Spinal cord (tissue), 9 donors: ENCODE measurements at regions not wholly inside any gene's neighbourhood (a gene's known extent, or its start where the extent isn't known, plus 50 kb on each side); places are given as distances from the start of the nearest gene placed in this dataset.

Experiments used
- DNase-seq, 6 donors: peaks; one replicate each; pipeline versions ENCODE4 v3.0.0 to v3.0.0-alpha.2; 2013 to 2015; ENCODE audit warnings: low spot score in 6 of 6, low read depth in 4 of 6
- H3K27ac ChIP-seq: one replicate; pipeline ENCODE4 v1.5.1; 2013; ENCODE audit warnings: low read depth, low read length, control low read depth
- H3K27me3 ChIP-seq: one replicate; pipeline ENCODE4 v1.6.1; 2013; ENCODE audit warnings: low read length; ENCODE audit not compliant: control insufficient read depth, insufficient read depth
- H3K36me3 ChIP-seq: one replicate; pipeline ENCODE4 v1.6.1; 2013; ENCODE audit warnings: low read length; ENCODE audit not compliant: control insufficient read depth, insufficient read depth
- H3K4me1 ChIP-seq: one replicate; pipeline ENCODE4 v1.6.1; 2013; ENCODE audit warnings: low read length; ENCODE audit not compliant: control insufficient read depth, insufficient read depth
- H3K4me3 ChIP-seq: one replicate; pipeline ENCODE4 v1.5.1; 2013; ENCODE audit warnings: low read depth, low read length, control low read depth
- H3K9me3 ChIP-seq: one replicate; pipeline ENCODE4 v1.6.1; 2013; ENCODE audit warnings: low read length; ENCODE audit not compliant: control insufficient read depth, insufficient read depth
- WGBS: methylation state at CpG from one replicate; pipeline ENCODE4 v1.1.5; 2013; ENCODE audit warnings: missing lambda C conversion rate; ENCODE audit not compliant: insufficient coverage; 5-methylcytosine and 5-hydroxymethylcytosine counted together
- donor health status: healthy.

- Histone ChIP-seq H3K4me1 (no peaks in the 10 kb centered on the region), H3K27me3 (no peaks in the 10 kb centered on the region), H3K36me3 (no peaks in the 10 kb centered on the region), H3K27ac (no peak overlapping the region), H3K9me3 (no peaks in the 10 kb centered on the region), H3K4me3 (no peak overlapping the region)
- DNase-seq = no peak
Observed at GRCh38 chr5:152864991-152865390, 459.9 kb upstream of the NMUR2 start.

- no peaks in the 10 kb centered on the region for H3K4me1 ChIP-seq
- no peaks in the 10 kb centered on the region for H3K27me3 ChIP-seq
- no peak for DNase-seq
- H3K36me3 ChIP-seq = no peaks in the 10 kb centered on the region
- no CpG with 5 or more reads among the region's 4 CpGs for WGBS
- H3K27ac ChIP-seq = no peak overlapping the region
- H3K9me3 ChIP-seq = no peaks in the 10 kb centered on the region
- no peak overlapping the region for H3K4me3 ChIP-seq
Observed at GRCh38 chr5:152869971-152870370, 464.9 kb upstream of the NMUR2 start.

- no peaks in the 10 kb centered on the region for H3K36me3 ChIP-seq
- H3K27me3 ChIP-seq = no peaks in the 10 kb centered on the region
- DNase-seq = peak in 1 of 6 donors; percentile 51
- no peak overlapping the region for H3K27ac ChIP-seq
- H3K4me3 ChIP-seq = no peak overlapping the region
- no peaks in the 10 kb centered on the region for H3K4me1 ChIP-seq
- H3K9me3 ChIP-seq = no peaks in the 10 kb centered on the region
- no CpG with 5 or more reads among the region's 2 CpGs for WGBS
Observed at GRCh38 chr5:152882621-152883020, 477.5 kb upstream of the NMUR2 start.

GRCh38 chr5:152883066-152883775 is 478.1 kb upstream of the NMUR2 start:
- no CpG with 5 or more reads among the region's 3 CpGs for WGBS
- no peaks in the 10 kb centered on the region for H3K4me1 ChIP-seq
- H3K36me3 ChIP-seq = no peaks in the 10 kb centered on the region
- H3K4me3 ChIP-seq = no peak overlapping the region
- no peaks in the 10 kb centered on the region for H3K27me3 ChIP-seq
- DNase-seq = peak; percentile 17 to 96 (median 47)
- H3K9me3 ChIP-seq = no peaks in the 10 kb centered on the region
- no peak overlapping the region for H3K27ac ChIP-seq

- Histone ChIP-seq H3K4me1 (no peaks in the 10 kb centered on the region), H3K36me3 (no peaks in the 10 kb centered on the region), H3K27ac (no peak overlapping the region), H3K4me3 (no peak overlapping the region), H3K27me3 (no peaks in the 10 kb centered on the region), H3K9me3 (no peaks in the 10 kb centered on the region)
- DNase-seq = peak in 1 of 6 donors; percentile 38
Observed at GRCh38 chr5:152884006-152884405, 478.9 kb upstream of the NMUR2 start.

GRCh38 chr5:152900332-152900731 is 495.3 kb upstream of the NMUR2 start:
- Histone ChIP-seq H3K36me3 (no peaks in the 10 kb centered on the region), H3K27ac (no peak overlapping the region), H3K27me3 (no peaks in the 10 kb centered on the region), H3K4me1 (no peaks in the 10 kb centered on the region), H3K9me3 (no peaks in the 10 kb centered on the region), H3K4me3 (no peak overlapping the region)
- WGBS = no CpG with 5 or more reads among the region's 2 CpGs
- DNase-seq = peak in 1 of 6 donors; percentile 57

- no peak overlapping the region for H3K27ac ChIP-seq
- no peaks in the 10 kb centered on the region for H3K36me3 ChIP-seq
- DNase-seq = no peak
- H3K27me3 ChIP-seq = no peaks in the 10 kb centered on the region
- H3K4me3 ChIP-seq = no peak overlapping the region
- no peaks in the 10 kb centered on the region for H3K4me1 ChIP-seq
- 43% methylated on average over 1 of the region's 2 CpGs for WGBS
- H3K9me3 ChIP-seq = no peaks in the 10 kb centered on the region
Observed at GRCh38 chr5:152901754-152902153, 496.7 kb upstream of the NMUR2 start.

- H3K4me3 ChIP-seq = no peak overlapping the region
- no peak for DNase-seq
- WGBS = no CpG with 5 or more reads among the region's 1 CpG
- no peak overlapping the region for H3K27ac ChIP-seq
- no peaks in the 10 kb centered on the region for H3K4me1 ChIP-seq
- H3K36me3 ChIP-seq = no peaks in the 10 kb centered on the region
- H3K27me3 ChIP-seq = no peaks in the 10 kb centered on the region
- no peaks in the 10 kb centered on the region for H3K9me3 ChIP-seq
Observed at GRCh38 chr5:152905286-152905685, 500.2 kb upstream of the NMUR2 start.

GRCh38 chr5:152907488-152908245 is 502.6 kb upstream of the NMUR2 start:
- WGBS = no CpG with 5 or more reads among the region's 5 CpGs

GRCh38 chr5:152912924-152913323 is 507.8 kb upstream of the NMUR2 start:
- Histone ChIP-seq H3K36me3 (no peaks in the 10 kb centered on the region), H3K4me3 (no peak overlapping the region), H3K27ac (no peak overlapping the region), H3K27me3 (no peaks in the 10 kb centered on the region), H3K4me1 (no peaks in the 10 kb centered on the region), H3K9me3 (no peaks in the 10 kb centered on the region)
- WGBS = 50% methylated on average over 2 of the region's 4 CpGs
- DNase-seq = no peak

More at GRCh38 chr5:152907488-152908245, 502.6 kb upstream of the NMUR2 start:
- no peak for DNase-seq
- H3K27ac ChIP-seq = no peak overlapping the region
- no peak overlapping the region for H3K4me3 ChIP-seq
- no peaks in the 10 kb centered on the region for H3K36me3 ChIP-seq
- no peaks in the 10 kb centered on the region for H3K4me1 ChIP-seq
- H3K27me3 ChIP-seq = no peaks in the 10 kb centered on the region
- H3K9me3 ChIP-seq = no peaks in the 10 kb centered on the region
